ENCODE measurements at regions not wholly inside any gene's neighbourhood (a gene's known extent, or its start where the extent isn't known, plus 50 kb on each side); places are given as distances from the start of the nearest gene placed in this dataset.

DNA sequence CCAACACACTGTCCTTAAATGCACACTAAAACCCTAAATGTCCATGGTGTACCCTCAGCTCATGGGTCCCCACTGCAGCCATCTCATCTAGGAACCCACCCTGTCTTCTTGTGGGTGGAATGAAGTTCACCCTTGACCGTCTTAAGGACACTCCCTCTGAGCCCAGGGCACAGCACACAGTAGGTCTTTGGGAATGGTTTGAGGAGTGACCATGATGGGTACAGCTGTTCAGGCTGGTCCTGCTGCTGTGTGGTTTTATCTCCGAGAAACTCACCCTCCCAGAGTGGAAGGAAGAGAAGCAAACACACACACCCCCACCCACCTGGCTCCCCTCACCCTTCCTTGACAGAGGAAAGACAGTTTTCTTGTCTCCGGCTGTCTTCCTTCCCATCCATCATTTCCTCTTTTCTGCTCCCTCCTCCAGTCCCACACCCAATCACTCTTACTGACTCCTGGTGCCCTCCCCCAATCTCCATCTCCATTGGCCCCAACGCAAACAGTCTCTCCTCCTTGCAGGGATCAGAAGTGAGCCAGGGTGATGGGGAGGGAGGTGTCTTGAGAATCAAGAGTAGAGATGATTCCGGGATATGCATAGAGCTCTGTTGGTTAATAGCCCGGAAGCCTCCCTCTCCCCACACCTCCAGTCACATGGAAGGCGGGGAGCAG, 105.9 kb upstream of the LHX5 start:
- TF ChIP-seq, protein P1, sequence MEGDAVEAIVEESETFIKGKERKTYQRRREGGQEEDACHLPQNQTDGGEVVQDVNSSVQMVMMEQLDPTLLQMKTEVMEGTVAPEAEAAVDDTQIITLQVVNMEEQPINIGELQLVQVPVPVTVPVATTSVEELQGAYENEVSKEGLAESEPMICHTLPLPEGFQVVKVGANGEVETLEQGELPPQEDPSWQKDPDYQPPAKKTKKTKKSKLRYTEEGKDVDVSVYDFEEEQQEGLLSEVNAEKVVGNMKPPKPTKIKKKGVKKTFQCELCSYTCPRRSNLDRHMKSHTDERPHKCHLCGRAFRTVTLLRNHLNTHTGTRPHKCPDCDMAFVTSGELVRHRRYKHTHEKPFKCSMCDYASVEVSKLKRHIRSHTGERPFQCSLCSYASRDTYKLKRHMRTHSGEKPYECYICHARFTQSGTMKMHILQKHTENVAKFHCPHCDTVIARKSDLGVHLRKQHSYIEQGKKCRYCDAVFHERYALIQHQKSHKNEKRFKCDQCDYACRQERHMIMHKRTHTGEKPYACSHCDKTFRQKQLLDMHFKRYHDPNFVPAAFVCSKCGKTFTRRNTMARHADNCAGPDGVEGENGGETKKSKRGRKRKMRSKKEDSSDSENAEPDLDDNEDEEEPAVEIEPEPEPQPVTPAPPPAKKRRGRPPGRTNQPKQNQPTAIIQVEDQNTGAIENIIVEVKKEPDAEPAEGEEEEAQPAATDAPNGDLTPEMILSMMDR (IDR thresholded peaks at IDR 0.05; ENCODE audit: insufficient read depth, low read length), result no peak
- TF ChIP-seq POLR2AphosphoS5 (IDR thresholded peaks at IDR 0.05; ENCODE audit: low read depth) (no peak), GABPA (IDR thresholded peaks at IDR 0.05; ENCODE audit: low read depth) (no peak), REST (IDR thresholded peaks at IDR 0.05; ENCODE audit: insufficient replicate concordance, low read depth) (no peak)

All from HL-60 (cell line).